DOHH2 (cell line): ENCODE measurements at regions not wholly inside any gene's neighbourhood (a gene's known extent, or its start where the extent isn't known, plus 50 kb on each side); places are given as distances from the start of the nearest gene placed in this dataset.

Source experiments
- CTCF ChIP-seq: fragments of 200-600 bp; sonication (generic); IDR thresholded peaks from one replicate; pipeline ENCODE4 v1.5.1; 2014; ENCODE audit warnings: antibody characterized with exemption, mild to moderate bottlenecking, low read depth, low read length; ENCODE audit not compliant: poor library complexity, severe bottlenecking
- EZH2phosphoT487 ChIP-seq: fragments of 200-600 bp; sonication (generic); IDR thresholded peaks from 2 replicates; pipeline ENCODE4 v1.6.1; 2017; ENCODE audit warnings: borderline replicate concordance, mild to moderate bottlenecking, antibody characterized with exemption, low read length, moderate library complexity, mixed read lengths

GRCh38 chr1:79326875-79327274 lies 320.3 kb upstream of the ADGRL4 start:
- no peak for TF ChIP-seq CTCF
- no peak for TF ChIP-seq EZH2phosphoT487
